ENCODE measurements at regions not wholly inside any gene's neighbourhood (a gene's known extent, or its start where the extent isn't known, plus 50 kb on each side); places are given as distances from the start of the nearest gene placed in this dataset.

DNA sequence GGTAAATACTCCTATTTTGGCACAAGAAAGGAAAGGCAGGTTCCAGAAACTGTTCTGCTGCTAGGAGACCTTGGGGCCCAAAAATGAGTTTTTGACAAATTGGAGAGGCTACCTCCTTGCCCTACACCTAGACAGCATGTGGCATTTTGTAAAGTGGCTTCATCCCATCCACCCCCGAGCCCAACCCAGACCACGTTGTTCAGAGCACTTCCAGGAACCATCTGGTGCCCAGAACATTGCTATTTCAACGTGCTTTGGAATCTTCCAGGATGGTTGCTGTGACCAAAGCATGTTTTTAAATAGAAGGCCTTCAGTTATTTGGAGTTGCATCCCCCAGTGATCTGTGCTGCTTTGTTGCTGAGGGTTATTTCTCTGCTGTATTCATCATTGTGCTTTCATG is 116.3 kb upstream of the TOM1L1 start (continued):
- TF ChIP-seq MAX (IDR thresholded peaks at IDR 0.05) (no peak), GTF2F1 (IDR thresholded peaks at IDR 0.05; ENCODE audit: borderline replicate concordance, low read depth, low read length) (no peak), KDM5A (IDR thresholded peaks at IDR 0.05; ENCODE audit: low read length) (no peak), SP4 (IDR thresholded peaks at IDR 0.05; ENCODE audit: low read length) (no peak), EP300 (IDR thresholded peaks at IDR 0.05; ENCODE audit: borderline replicate concordance in 1 of 2, low read depth in 2 of 2, low read length in 2 of 2) (no peak), YY1 (IDR thresholded peaks at IDR 0.05; ENCODE audit: low read depth, low read length) (no peak)
